Nephron (organoid): ENCODE measurements at regions not wholly inside any gene's neighbourhood (a gene's known extent, or its start where the extent isn't known, plus 50 kb on each side); places are given as distances from the start of the nearest gene placed in this dataset.
A peak's percentile ranks its signal among the peaks of the same experiment; 100 is the strongest.

Experiments used
- H3K27ac Mint-ChIP-seq, 3 experiments: 2 replicates each; pipeline ENCODE4 v1.8.0; 2020; ENCODE audit warnings: mixed read lengths in 3 of 3, mild to moderate bottlenecking in 2 of 3, moderate library complexity in 1 of 3
- H3K27me3 Mint-ChIP-seq: 2 replicates; pipeline ENCODE4 v1.8.0; 2021; ENCODE audit warnings: low read depth, mild to moderate bottlenecking, moderate library complexity, mixed read lengths
- H3K36me3 Mint-ChIP-seq: 2 replicates; pipeline ENCODE4 v1.8.0; 2020; ENCODE audit warnings: low read depth, mixed read lengths
- H3K4me1 Mint-ChIP-seq: 2 replicates; pipeline ENCODE4 v1.8.0; 2020; ENCODE audit warnings: mixed read lengths
- H3K4me3 Mint-ChIP-seq, 3 experiments: 2 replicates each; pipeline ENCODE4 v1.8.0; 2020; ENCODE audit warnings: mild to moderate bottlenecking in 3 of 3, mixed read lengths in 3 of 3, moderate library complexity in 2 of 3
- H3K9me3 Mint-ChIP-seq: 2 replicates; pipeline ENCODE4 v1.8.0; 2020; ENCODE audit warnings: mixed read lengths
- TF ChIP-seq, protein P1 (sequence below), 3 experiments: fragments of 200-600 bp; sonication (generic); IDR thresholded peaks; one replicate each; pipeline ENCODE4 v1.5.0; 2021; ENCODE audit warnings: antibody characterized with exemption in 3 of 3; ENCODE audit not compliant: unreplicated experiment in 3 of 3

DNA sequence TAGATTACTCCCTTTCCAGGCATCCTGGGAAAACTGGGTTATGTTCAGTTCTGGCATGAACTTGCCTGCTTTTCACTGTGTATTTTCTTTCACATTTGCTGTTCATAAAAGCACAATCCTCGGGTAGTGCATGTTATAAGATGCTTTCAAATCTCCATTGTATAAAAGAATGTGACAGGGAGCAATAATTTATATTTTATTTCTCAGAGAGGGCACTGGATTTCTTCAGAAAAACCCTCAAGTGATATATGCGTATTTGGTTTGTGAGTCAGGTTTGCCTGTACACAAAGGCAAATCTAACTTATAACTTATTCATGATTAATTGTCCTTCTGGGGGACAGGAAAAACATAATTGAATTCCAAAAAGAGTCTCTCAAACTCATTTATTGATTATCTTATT, 440.7 kb upstream of the MMADHC start:
- peak overlapping the region in 1 of 3 experiments; percentile 51 for H3K27ac Mint-ChIP-seq
- no peaks in the 10 kb centered on the region for H3K27me3 Mint-ChIP-seq
- no peaks in the 10 kb centered on the region for H3K9me3 Mint-ChIP-seq
- no peak overlapping the region for H3K4me3 Mint-ChIP-seq
- TF ChIP-seq, protein P1, sequence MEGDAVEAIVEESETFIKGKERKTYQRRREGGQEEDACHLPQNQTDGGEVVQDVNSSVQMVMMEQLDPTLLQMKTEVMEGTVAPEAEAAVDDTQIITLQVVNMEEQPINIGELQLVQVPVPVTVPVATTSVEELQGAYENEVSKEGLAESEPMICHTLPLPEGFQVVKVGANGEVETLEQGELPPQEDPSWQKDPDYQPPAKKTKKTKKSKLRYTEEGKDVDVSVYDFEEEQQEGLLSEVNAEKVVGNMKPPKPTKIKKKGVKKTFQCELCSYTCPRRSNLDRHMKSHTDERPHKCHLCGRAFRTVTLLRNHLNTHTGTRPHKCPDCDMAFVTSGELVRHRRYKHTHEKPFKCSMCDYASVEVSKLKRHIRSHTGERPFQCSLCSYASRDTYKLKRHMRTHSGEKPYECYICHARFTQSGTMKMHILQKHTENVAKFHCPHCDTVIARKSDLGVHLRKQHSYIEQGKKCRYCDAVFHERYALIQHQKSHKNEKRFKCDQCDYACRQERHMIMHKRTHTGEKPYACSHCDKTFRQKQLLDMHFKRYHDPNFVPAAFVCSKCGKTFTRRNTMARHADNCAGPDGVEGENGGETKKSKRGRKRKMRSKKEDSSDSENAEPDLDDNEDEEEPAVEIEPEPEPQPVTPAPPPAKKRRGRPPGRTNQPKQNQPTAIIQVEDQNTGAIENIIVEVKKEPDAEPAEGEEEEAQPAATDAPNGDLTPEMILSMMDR (IDR thresholded peaks at IDR 0.05; ENCODE audit: unreplicated experiment in 3 of 3): no peak
- H3K4me1 Mint-ChIP-seq: peaks cover 19% of the 10 kb centered on the region
- no peaks in the 10 kb centered on the region for H3K36me3 Mint-ChIP-seq

DNA sequence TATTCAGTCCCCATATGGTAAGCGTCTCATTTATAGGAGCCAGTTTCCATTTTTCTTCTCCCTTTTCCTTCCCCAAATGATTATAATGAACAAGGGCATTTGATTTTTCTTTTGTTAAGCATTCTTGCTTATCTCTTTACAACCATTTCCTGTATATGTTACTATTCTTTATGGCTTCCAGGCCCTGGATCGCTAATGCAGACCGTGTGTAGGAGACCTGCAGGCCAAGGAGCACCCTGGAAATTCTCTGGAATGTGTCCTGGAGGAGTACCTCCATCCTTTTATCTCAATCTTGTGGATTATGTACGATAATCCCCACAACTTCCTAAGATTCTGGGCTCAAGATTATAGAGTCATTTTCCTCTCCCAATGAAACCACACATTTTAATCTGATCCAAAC, 439.6 kb upstream of the MMADHC start:
- no peaks in the 10 kb centered on the region for H3K9me3 Mint-ChIP-seq
- no peak overlapping the region for H3K4me3 Mint-ChIP-seq
- H3K27ac Mint-ChIP-seq: peak overlapping the region; percentile 14 to 85 (median 71)
- TF ChIP-seq, protein P1 (IDR thresholded peaks at IDR 0.05; ENCODE audit: unreplicated experiment in 3 of 3): no peak
- H3K27me3 Mint-ChIP-seq: no peaks in the 10 kb centered on the region
- H3K4me1 Mint-ChIP-seq: peaks cover 19% of the 10 kb centered on the region
- no peaks in the 10 kb centered on the region for H3K36me3 Mint-ChIP-seq

DNA sequence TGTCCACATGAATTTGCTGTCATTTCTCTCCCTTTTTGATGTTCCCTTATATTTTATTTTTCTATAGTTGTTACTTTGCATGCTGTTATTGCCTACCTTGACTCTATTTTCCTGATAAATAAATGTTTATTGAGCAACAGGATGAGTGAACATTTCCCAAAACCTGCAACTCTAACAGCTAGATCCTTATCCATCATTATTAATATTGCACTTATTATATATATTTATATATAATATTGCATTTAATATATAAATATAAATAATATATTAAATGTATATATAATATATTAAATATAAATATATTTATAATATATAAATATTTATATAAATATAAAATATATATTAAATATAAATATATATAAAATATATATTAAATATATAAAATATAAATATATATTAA, 436.1 kb upstream of the MMADHC start:
- H3K27me3 Mint-ChIP-seq: no peaks in the 10 kb centered on the region

DNA sequence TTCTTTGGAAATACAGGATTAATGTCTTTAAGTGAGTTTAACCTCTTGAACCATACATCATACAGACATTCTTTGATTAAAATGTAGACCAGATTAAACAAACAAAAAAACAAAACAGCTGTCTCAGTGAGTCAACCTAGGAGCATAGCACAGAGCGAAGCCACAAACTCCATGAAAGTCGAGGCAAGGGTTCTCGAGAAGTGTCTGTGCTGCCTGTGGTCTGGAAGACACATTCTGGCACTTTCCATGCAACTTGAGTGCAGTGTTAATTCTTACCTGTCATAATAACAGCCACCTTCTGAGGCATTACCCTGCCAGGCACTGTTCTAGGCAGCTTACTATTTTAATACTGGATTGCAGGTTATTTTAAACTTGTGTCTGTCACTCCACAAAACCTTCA, 435.5 kb upstream of the MMADHC start:
- H3K9me3 Mint-ChIP-seq: no peaks in the 10 kb centered on the region
- TF ChIP-seq, protein P1 (IDR thresholded peaks at IDR 0.05; ENCODE audit: unreplicated experiment in 3 of 3): no peak
- no peak overlapping the region for H3K27ac Mint-ChIP-seq
- peaks cover 8% of the 10 kb centered on the region for H3K4me1 Mint-ChIP-seq
- H3K4me3 Mint-ChIP-seq: no peak overlapping the region
- H3K27me3 Mint-ChIP-seq: no peaks in the 10 kb centered on the region
- no peaks in the 10 kb centered on the region for H3K36me3 Mint-ChIP-seq

More for the DNA sequence above, 436.1 kb upstream of the MMADHC start:
- TF ChIP-seq, protein P1 (IDR thresholded peaks at IDR 0.05; ENCODE audit: unreplicated experiment in 3 of 3): no peak
- Mint-ChIP-seq H3K36me3 (no peaks in the 10 kb centered on the region), H3K4me3 (no peak overlapping the region), H3K4me1 (peaks cover 13% of the 10 kb centered on the region), H3K27ac (no peak overlapping the region), H3K9me3 (no peaks in the 10 kb centered on the region)

DNA sequence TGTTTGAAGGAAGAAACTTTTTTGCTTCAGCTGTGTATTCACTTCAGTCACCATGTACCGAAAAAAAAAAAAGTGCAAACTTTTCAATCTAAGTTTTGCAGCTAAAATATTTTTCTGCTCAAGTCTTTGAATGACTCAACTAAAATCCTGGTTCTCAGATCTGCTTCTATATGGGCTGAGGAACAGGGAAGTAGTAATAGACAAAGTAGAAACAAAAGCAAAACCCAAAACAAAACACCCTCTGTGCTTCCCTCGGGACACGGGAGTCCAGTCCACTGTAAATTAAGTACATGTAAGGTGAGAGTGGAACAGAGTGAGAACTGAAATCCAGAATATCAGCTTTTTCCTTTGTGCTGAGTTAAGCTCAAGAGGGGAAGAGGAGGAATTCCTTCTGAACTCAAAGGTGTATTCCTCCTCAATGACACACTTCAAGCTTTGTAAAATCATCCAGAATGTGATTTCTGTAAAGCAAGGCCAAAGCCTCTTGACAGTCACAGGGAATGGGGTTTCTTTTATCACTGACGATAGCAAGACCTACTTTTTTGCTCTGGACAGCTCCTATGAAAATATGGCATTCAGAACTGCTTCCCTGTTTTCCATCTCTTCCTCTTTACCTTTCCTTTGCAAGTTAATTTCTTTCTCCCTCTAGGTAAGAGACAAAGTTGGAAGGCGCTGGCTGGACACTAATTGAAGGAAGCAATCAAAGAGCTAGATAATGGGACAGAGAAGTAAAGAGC, 433.5 kb upstream of the MMADHC start:
- TF ChIP-seq, protein P1 (IDR thresholded peaks at IDR 0.05; ENCODE audit: unreplicated experiment in 3 of 3): no peak
- H3K36me3 Mint-ChIP-seq: no peaks in the 10 kb centered on the region
- no peaks in the 10 kb centered on the region for H3K4me1 Mint-ChIP-seq
- H3K4me3 Mint-ChIP-seq: no peak overlapping the region
- H3K27ac Mint-ChIP-seq: no peak overlapping the region
- peaks cover 7% of the 10 kb centered on the region for H3K27me3 Mint-ChIP-seq
- H3K9me3 Mint-ChIP-seq: no peaks in the 10 kb centered on the region

DNA sequence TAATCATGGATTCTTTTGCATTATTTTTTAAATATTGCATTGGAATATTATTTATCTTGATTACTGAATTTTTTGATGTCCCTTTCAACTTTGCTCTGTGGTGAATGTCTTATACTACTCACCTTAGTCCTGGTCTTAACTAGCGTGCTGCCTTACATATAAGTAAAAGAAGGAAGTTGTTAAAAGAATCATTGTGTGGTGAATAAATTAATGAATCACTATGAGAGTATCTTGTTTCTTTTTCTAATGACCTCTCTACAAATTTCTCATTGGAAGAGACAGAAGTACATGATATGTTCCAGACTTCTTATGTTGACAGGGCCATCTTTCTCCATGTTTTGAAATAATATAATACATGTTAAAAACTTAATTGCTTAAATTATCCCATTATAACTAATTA, 432.6 kb upstream of the MMADHC start:
- TF ChIP-seq, protein P1 (IDR thresholded peaks at IDR 0.05; ENCODE audit: unreplicated experiment in 3 of 3): no peak
- Mint-ChIP-seq H3K27me3 (peaks cover 7% of the 10 kb centered on the region), H3K4me1 (no peaks in the 10 kb centered on the region), H3K27ac (no peak overlapping the region), H3K36me3 (no peaks in the 10 kb centered on the region), H3K4me3 (no peak overlapping the region), H3K9me3 (peaks cover 2% of the 10 kb centered on the region)
